SK-N-SH treated with all-trans-retinoic acid at 6 μM for 48 hours (cell line): ENCODE measurements at regions not wholly inside any gene's neighbourhood (a gene's known extent, or its start where the extent isn't known, plus 50 kb on each side); places are given as distances from the start of the nearest gene placed in this dataset.

ENCODE experiments used
- ATAC-seq: fragments of 200-7000 bp; cut with Tn5 transposase; 3 replicates; pipeline ENCODE4 v1.9.1; 2020; ENCODE audit warnings: mild to moderate bottlenecking, moderate library complexity
- ARNTL ChIP-seq: fragments of 450-650 bp; formaldehyde crosslinking; IDR thresholded peaks from 2 replicates; pipeline ENCODE4 v1.5.0; 2020; ENCODE audit warnings: low read depth, mild to moderate bottlenecking, moderate library complexity, borderline replicate concordance
- BACH2 ChIP-seq: fragments of 250-450 bp; sonication (Bioruptor Pico); IDR thresholded peaks from 2 replicates; pipeline ENCODE4 v1.9.0; 2021; ENCODE audit warnings: mild to moderate bottlenecking, borderline replicate concordance
- CSRNP3 ChIP-seq: fragments of 250-450 bp; sonication (Bioruptor Pico); IDR thresholded peaks from 2 replicates; pipeline ENCODE4 v1.5.1; 2021; ENCODE audit warnings: mild to moderate bottlenecking, moderate library complexity
- ESRRG ChIP-seq: fragments of 250-450 bp; sonication (Bioruptor Pico); IDR thresholded peaks from 2 replicates; pipeline ENCODE4 v1.6.1; 2021; ENCODE audit warnings: mild to moderate bottlenecking
- GLIS3 ChIP-seq: fragments of 250-450 bp; sonication (Bioruptor Pico); IDR thresholded peaks from 2 replicates; pipeline ENCODE4 v1.5.0; 2020; ENCODE audit warnings: mild to moderate bottlenecking, moderate library complexity
- ISL1 ChIP-seq: fragments of 250-450 bp; sonication (Bioruptor Pico); IDR thresholded peaks from 2 replicates; pipeline ENCODE4 v2.1.2; 2022; ENCODE audit warnings: mild to moderate bottlenecking, moderate library complexity
- OSR1 ChIP-seq: fragments of 250-450 bp; sonication (Bioruptor Pico); IDR thresholded peaks from 2 replicates; pipeline ENCODE4 v1.8.0; 2022; ENCODE audit warnings: moderate library complexity, mild to moderate bottlenecking, inconsistent platforms
- PATZ1 ChIP-seq: fragments of 250-450 bp; sonication (Bioruptor Pico); IDR thresholded peaks from 2 replicates; pipeline ENCODE4 v1.8.0; 2020; ENCODE audit warnings: mild to moderate bottlenecking, moderate library complexity, borderline replicate concordance
- POU6F1 ChIP-seq: fragments of 250-450 bp; sonication (Bioruptor Pico); IDR thresholded peaks from 2 replicates; pipeline ENCODE4 v1.8.0; 2021; ENCODE audit warnings: low read depth, mild to moderate bottlenecking, moderate library complexity, borderline replicate concordance
- PPARA ChIP-seq: fragments of 250-450 bp; sonication (Bioruptor Pico); IDR thresholded peaks from 2 replicates; pipeline ENCODE4 v1.5.0; 2020; ENCODE audit warnings: mild to moderate bottlenecking, borderline replicate concordance
- RARB ChIP-seq: fragments of 250-450 bp; sonication (Bioruptor Pico); IDR thresholded peaks from 2 replicates; pipeline ENCODE4 v1.8.0; 2021; ENCODE audit warnings: mild to moderate bottlenecking, moderate library complexity
- SNAI2 ChIP-seq: fragments of 250-450 bp; sonication (Bioruptor Pico); IDR thresholded peaks from 2 replicates; pipeline ENCODE4 v1.5.0; 2020; ENCODE audit warnings: mild to moderate bottlenecking, moderate library complexity
- TCF4 ChIP-seq: fragments of 250-450 bp; sonication (Bioruptor Pico); IDR thresholded peaks from 2 replicates; pipeline ENCODE4 v1.8.0; 2021; ENCODE audit warnings: mild to moderate bottlenecking, moderate library complexity, borderline replicate concordance
- TOX ChIP-seq: fragments of 250-450 bp; sonication (Bioruptor Pico); IDR thresholded peaks from 2 replicates; pipeline ENCODE4 v1.8.0; 2021; ENCODE audit warnings: mild to moderate bottlenecking, moderate library complexity, borderline replicate concordance
- TSHZ2 ChIP-seq: fragments of 250-450 bp; sonication (Bioruptor Pico); IDR thresholded peaks from 2 replicates; pipeline ENCODE4 v1.5.0; 2020; ENCODE audit warnings: mild to moderate bottlenecking, moderate library complexity
- ZC3H10 ChIP-seq: fragments of 250-450 bp; sonication (Bioruptor Pico); IDR thresholded peaks from 2 replicates; pipeline ENCODE4 v1.5.1; 2021; ENCODE audit warnings: mild to moderate bottlenecking, moderate library complexity
- ZFP3 ChIP-seq: fragments of 250-450 bp; sonication (Bioruptor Pico); IDR thresholded peaks from 2 replicates; pipeline ENCODE4 v1.5.0; 2020; ENCODE audit warnings: mild to moderate bottlenecking, moderate library complexity
- ZFP30 ChIP-seq: fragments of 450-650 bp; formaldehyde crosslinking; IDR thresholded peaks from 2 replicates; pipeline ENCODE4 v1.5.0; 2022; ENCODE audit warnings: mild to moderate bottlenecking, moderate library complexity
- ZNF565 ChIP-seq: fragments of 450-650 bp; formaldehyde crosslinking; conservative IDR thresholded peaks from 2 replicates; pipeline ENCODE4 v1.5.0; 2020; ENCODE audit warnings: low read depth, mild to moderate bottlenecking, moderate library complexity
- ZNF8 ChIP-seq: fragments of 450-650 bp; formaldehyde crosslinking; IDR thresholded peaks from 2 replicates; pipeline ENCODE4 v1.5.0; 2020; ENCODE audit warnings: mild to moderate bottlenecking, moderate library complexity

GRCh38 chr11:15698855-15699254 is 584.1 kb downstream of the INSC start (continued):
- TF ChIP-seq TSHZ2 (CRISPR knock-in tag) (no peak), TOX (no peak), ZFP30 (CRISPR knock-in tag) (no peak), SNAI2 (CRISPR knock-in tag) (no peak), ZNF565 (CRISPR knock-in tag) (no peak)

- TF ChIP-seq OSR1 (CRISPR knock-in tag), result no peak
- no peak for TF ChIP-seq PPARA (CRISPR knock-in tag)
- TF ChIP-seq SNAI2 (CRISPR knock-in tag), result no peak
- no peak for TF ChIP-seq GLIS3 (CRISPR knock-in tag)
- no peak for TF ChIP-seq ZC3H10 (CRISPR knock-in tag)
- TF ChIP-seq ZNF565 (CRISPR knock-in tag), result no peak
- no peak for TF ChIP-seq RARB
- TF ChIP-seq ESRRG (CRISPR knock-in tag), result no peak
- no peak for TF ChIP-seq ZNF8
- TF ChIP-seq, all 23 proteins: peak for 0
- no peak for ATAC-seq
Observed at GRCh38 chr11:15699978-15700377, 585.3 kb downstream of the INSC start.

GRCh38 chr11:15700456-15700855 is 585.7 kb downstream of the INSC start:
- no peak for TF ChIP-seq TCF4
- TF ChIP-seq ZNF565 (CRISPR knock-in tag), result no peak
- no peak for TF ChIP-seq ZNF8
- TF ChIP-seq RARB, result no peak
- no peak for TF ChIP-seq SNAI2 (CRISPR knock-in tag)
- TF ChIP-seq ARNTL (CRISPR knock-in tag), result no peak
- ATAC-seq, result no peak

GRCh38 chr11:15704064-15704463 is 589.3 kb downstream of the INSC start:
- no peak for ATAC-seq
- no peak for TF ChIP-seq ZFP30 (CRISPR knock-in tag)
- TF ChIP-seq TCF4, result no peak
- no peak for TF ChIP-seq TSHZ2 (CRISPR knock-in tag)
- TF ChIP-seq SNAI2 (CRISPR knock-in tag), result no peak
- TF ChIP-seq PATZ1 (CRISPR knock-in tag), result no peak
- TF ChIP-seq BACH2 (CRISPR knock-in tag), result no peak
- no peak for TF ChIP-seq PPARA (CRISPR knock-in tag)
- TF ChIP-seq ISL1 (CRISPR knock-in tag), result no peak
- no peak for TF ChIP-seq ARNTL (CRISPR knock-in tag)
- TF ChIP-seq ZNF8, result no peak
- TF ChIP-seq POU6F1, result no peak
- TF ChIP-seq OSR1 (CRISPR knock-in tag), result no peak
- TF ChIP-seq ZFP3 (CRISPR knock-in tag), result no peak
- no peak for TF ChIP-seq CSRNP3
- no peak for TF ChIP-seq ZC3H10 (CRISPR knock-in tag)
